ENCODE measurements at regions not wholly inside any gene's neighbourhood (a gene's known extent, or its start where the extent isn't known, plus 50 kb on each side); places are given as distances from the start of the nearest gene placed in this dataset.
"Not testable (repeated sequence)": the region's sequence is repeated elsewhere in the genome, so short reads cannot be mapped to it uniquely, and the experiment has no call there.

- TF ChIP-seq POLR2A (IDR thresholded peaks at IDR 0.05) (no peak), POLR2AphosphoS5 (IDR thresholded peaks at IDR 0.05) (no peak), CTCF (IDR thresholded peaks at IDR 0.05) (no peak)
- Histone ChIP-seq H3K36me3 (no peaks in the 10 kb centered on the region), H3K27me3 (no peaks in the 10 kb centered on the region), H3K4me3 (no peak overlapping the region), H3K9me3 (no peaks in the 10 kb centered on the region), H3K27ac (peak overlapping the region in 1 of 2 donors; percentile 55), H3K4me1 (peaks cover 0 to 10% of the 10 kb centered on the region in 2 donors)
- intact Hi-C loops (cut with DNase I; ENCODE audit: low total_unique reads) = no loop called here
- no peak for DNase-seq (ENCODE audit: low spot score in 2 of 2)
These were observed 216.6 kb downstream of the RTP5 start for GRCh38 chr2:242085941-242086621.

GRCh38 chr2:242088044-242088443 is 218.5 kb downstream of the RTP5 start:
- DNase-seq (ENCODE audit: low spot score in 2 of 2); H3K36me3 ChIP-seq; intact Hi-C loops (cut with DNase I; ENCODE audit: low total_unique reads); H3K9me3 ChIP-seq; H3K27me3 ChIP-seq: not testable (repeated sequence)
- Histone ChIP-seq H3K27ac (peak overlapping the region; percentile 71 to 76), H3K4me1 (peaks cover 0 to 10% of the 10 kb centered on the region in 2 donors), H3K4me3 (peak overlapping the region; percentile 73 to 89 (median 86))

GRCh38 chr2:242088471-242089212 is 219.1 kb downstream of the RTP5 start:
- TF ChIP-seq POLR2A (IDR thresholded peaks at IDR 0.05) (no peak), POLR2AphosphoS5 (IDR thresholded peaks at IDR 0.05) (peak; percentile 34 to 79 (median 50))
- Histone ChIP-seq H3K27ac (peak overlapping the region; percentile 71 to 76), H3K27me3 (no peaks in the 10 kb centered on the region), H3K9me3 (no peaks in the 10 kb centered on the region), H3K4me1 (peaks cover 0 to 10% of the 10 kb centered on the region in 2 donors), H3K4me3 (peak overlapping the region; percentile 73 to 89 (median 86)), H3K36me3 (no peaks in the 10 kb centered on the region)
- intact Hi-C loops (cut with DNase I; ENCODE audit: low total_unique reads) = no loop called here
- peak; percentile 89 to 93 for DNase-seq (ENCODE audit: low spot score in 2 of 2)

GRCh38 chr2:242089213-242089549 is 219.7 kb downstream of the RTP5 start:
- H3K27me3 ChIP-seq; DNase-seq (ENCODE audit: low spot score in 2 of 2); H3K36me3 ChIP-seq; H3K9me3 ChIP-seq; intact Hi-C loops (cut with DNase I; ENCODE audit: low total_unique reads): not testable (repeated sequence)
- Histone ChIP-seq H3K27ac (peak overlapping the region in 1 of 2 donors; percentile 76), H3K4me1 (peaks cover 0 to 10% of the 10 kb centered on the region in 2 donors), H3K4me3 (peak overlapping the region; percentile 73 to 89 (median 86))

GRCh38 chr2:242097278-242097677 is 227.7 kb downstream of the RTP5 start:
- H3K4me3 ChIP-seq; H3K9me3 ChIP-seq; H3K4me1 ChIP-seq; H3K36me3 ChIP-seq; intact Hi-C loops (cut with DNase I; ENCODE audit: low total_unique reads); H3K27me3 ChIP-seq; H3K27ac ChIP-seq; DNase-seq (ENCODE audit: low spot score in 2 of 2): not testable (repeated sequence)

GRCh38 chr2:242098034-242098433 is 228.5 kb downstream of the RTP5 start:
- Histone ChIP-seq H3K4me1 (no peaks in the 10 kb centered on the region), H3K36me3 (no peaks in the 10 kb centered on the region), H3K27me3 (no peaks in the 10 kb centered on the region), H3K9me3 (no peaks in the 10 kb centered on the region), H3K27ac (no peak overlapping the region), H3K4me3 (no peak overlapping the region)
- TF ChIP-seq POLR2AphosphoS5 (IDR thresholded peaks at IDR 0.05) = no peak
- TF ChIP-seq CTCF (IDR thresholded peaks at IDR 0.05) = no peak
- no peak for TF ChIP-seq POLR2A (IDR thresholded peaks at IDR 0.05)
- intact Hi-C loops (cut with DNase I; ENCODE audit: low total_unique reads) = no loop called here
- DNase-seq (ENCODE audit: low spot score in 2 of 2) = no peak

GRCh38 chr2:242098445-242099128 is 229.1 kb downstream of the RTP5 start:
- Histone ChIP-seq H3K9me3 (no peaks in the 10 kb centered on the region), H3K27ac (no peak overlapping the region), H3K36me3 (no peaks in the 10 kb centered on the region), H3K4me1 (no peaks in the 10 kb centered on the region), H3K27me3 (no peaks in the 10 kb centered on the region), H3K4me3 (no peak overlapping the region)
- intact Hi-C loops (cut with DNase I; ENCODE audit: low total_unique reads) = no loop called here
- TF ChIP-seq POLR2AphosphoS5 (IDR thresholded peaks at IDR 0.05) = no peak
- TF ChIP-seq CTCF (IDR thresholded peaks at IDR 0.05) = no peak
- DNase-seq (ENCODE audit: low spot score in 2 of 2) = no peak

- intact Hi-C loops (cut with DNase I; ENCODE audit: low total_unique reads) = not testable (repeated sequence)
These were observed 233.6 kb downstream of the RTP5 start for GRCh38 chr2:242103093-242103492.

GRCh38 chr2:242104202-242104956 is 234.8 kb downstream of the RTP5 start:
- H3K36me3 ChIP-seq; H3K9me3 ChIP-seq; DNase-seq (ENCODE audit: low spot score in 2 of 2); H3K27ac ChIP-seq; H3K27me3 ChIP-seq; H3K4me3 ChIP-seq; H3K4me1 ChIP-seq; intact Hi-C loops (cut with DNase I; ENCODE audit: low total_unique reads): not testable (repeated sequence)

More at GRCh38 chr2:242103093-242103492, 233.6 kb downstream of the RTP5 start:
- not testable (repeated sequence) for H3K4me1 ChIP-seq; H3K27me3 ChIP-seq; DNase-seq (ENCODE audit: low spot score in 2 of 2); H3K4me3 ChIP-seq; H3K36me3 ChIP-seq; H3K27ac ChIP-seq; H3K9me3 ChIP-seq
